DMS114 treated with DMSO at 0.1 percent for 48 hours (cell line): ENCODE measurements at regions not wholly inside any gene's neighbourhood (a gene's known extent, or its start where the extent isn't known, plus 50 kb on each side); places are given as distances from the start of the nearest gene placed in this dataset.
"Not testable (repeated sequence)": the region's sequence is repeated elsewhere in the genome, so short reads cannot be mapped to it uniquely, and the experiment has no call there.

Experiments
- DNase-seq: peaks from one replicate; lab custom pipeline; 2025; ENCODE audit not compliant: unreplicated experiment; lab: John Stamatoyannopoulos, UW

GRCh38 chr4:138113819-138114400 lies 128.2 kb downstream of the SLC7A11 start:
- no peak for DNase-seq

- DNase-seq, result not testable (repeated sequence)
Measured at GRCh38 chr4:138112890-138113289, 129.3 kb downstream of the SLC7A11 start.

GRCh38 chr4:138112389-138112788 lies 129.8 kb downstream of the SLC7A11 start:
- no peak for DNase-seq

- DNase-seq, result no peak
Measured at GRCh38 chr4:138111462-138112000, 130.6 kb downstream of the SLC7A11 start.

- no peak for DNase-seq
Measured at GRCh38 chr4:138110815-138111214, 131.3 kb downstream of the SLC7A11 start.

- DNase-seq, result no peak
Measured at GRCh38 chr4:138107023-138107422, 135.1 kb downstream of the SLC7A11 start.

- DNase-seq, result no peak
Measured at GRCh38 chr4:138105331-138105730, 136.8 kb downstream of the SLC7A11 start.

- no peak for DNase-seq
Measured at GRCh38 chr4:138104284-138104680, 137.9 kb downstream of the SLC7A11 start.

- no peak for DNase-seq
Measured at GRCh38 chr4:138103597-138104283, 138.4 kb downstream of the SLC7A11 start.

- no peak for DNase-seq
Measured at GRCh38 chr4:138099385-138099784, 142.8 kb downstream of the SLC7A11 start.

GRCh38 chr4:138097912-138098600 lies 144.1 kb downstream of the SLC7A11 start:
- no peak for DNase-seq

GRCh38 chr4:138096384-138097062 lies 145.6 kb downstream of the SLC7A11 start:
- DNase-seq, result no peak

- DNase-seq, result no peak
Measured at GRCh38 chr4:138095378-138095777, 146.8 kb downstream of the SLC7A11 start.

- no peak for DNase-seq
Measured at GRCh38 chr4:138092060-138092459, 150.1 kb downstream of the SLC7A11 start.

GRCh38 chr4:138090918-138091676 lies 151.1 kb downstream of the SLC7A11 start:
- no peak for DNase-seq

GRCh38 chr4:138090150-138090917 lies 151.8 kb downstream of the SLC7A11 start:
- peak; percentile 49 for DNase-seq

- no peak for DNase-seq
Measured at GRCh38 chr4:138088449-138089208, 153.5 kb downstream of the SLC7A11 start.

- no peak for DNase-seq
Measured at GRCh38 chr4:138087066-138087719, 155.0 kb downstream of the SLC7A11 start.

GRCh38 chr4:138086611-138087041 lies 155.5 kb downstream of the SLC7A11 start:
- DNase-seq, result no peak
